NCI-H1092 treated with DMSO at 0.1 percent for 48 hours (cell line): ENCODE measurements at regions not wholly inside any gene's neighbourhood (a gene's known extent, or its start where the extent isn't known, plus 50 kb on each side); places are given as distances from the start of the nearest gene placed in this dataset.

Experiments used
- DNase-seq: peaks from one replicate; lab custom pipeline; 2025; lab: John Stamatoyannopoulos, UW

DNA sequence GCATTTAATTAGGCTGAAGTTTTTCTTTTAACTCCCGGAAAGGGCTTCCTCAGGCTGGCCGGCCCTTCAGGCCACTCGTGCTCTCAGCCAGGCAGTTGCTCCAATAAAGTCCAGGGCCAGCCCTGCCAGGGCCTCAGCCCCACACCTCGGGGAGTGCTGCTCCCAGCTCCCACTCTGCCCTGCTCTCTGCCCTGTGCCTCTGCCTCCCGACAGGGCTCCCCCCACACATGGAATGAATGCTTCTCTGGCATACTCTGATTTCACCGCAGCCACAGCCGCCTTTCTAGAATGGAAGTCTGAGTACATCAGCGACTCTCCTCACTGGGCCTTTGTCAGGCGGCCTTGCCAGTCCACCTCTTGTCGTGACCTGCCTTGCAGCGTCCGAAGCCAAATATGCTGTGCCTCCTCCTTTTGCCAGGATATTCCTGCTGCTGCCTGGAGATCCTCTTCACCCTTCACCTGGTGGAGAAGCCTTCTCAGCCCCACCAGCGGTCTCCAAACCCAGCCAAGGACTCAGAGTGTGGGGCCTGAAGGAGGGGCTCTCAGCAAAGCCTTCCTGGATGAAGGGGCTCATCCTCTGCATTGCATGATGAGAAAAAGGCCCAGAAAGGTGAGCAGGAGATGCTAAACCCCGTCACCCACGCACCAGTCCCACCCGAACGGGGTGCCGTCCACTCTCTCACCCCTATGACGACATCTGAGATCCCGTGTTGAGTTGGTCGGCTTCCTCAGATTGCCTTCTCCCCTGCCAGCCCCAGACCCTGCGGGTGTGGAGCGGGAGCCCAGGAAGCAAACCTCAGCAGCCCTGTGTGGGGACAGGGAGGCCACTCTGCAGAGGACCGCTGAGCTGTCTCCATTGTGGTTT, 472.7 kb upstream of the HS6ST1 start:
- DNase-seq: no peak

GRCh38 chr2:128791985-128792320, 473.3 kb upstream of the HS6ST1 start:
- no peak for DNase-seq

GRCh38 chr2:128792476-128793054, 473.9 kb upstream of the HS6ST1 start:
- DNase-seq: no peak

DNA sequence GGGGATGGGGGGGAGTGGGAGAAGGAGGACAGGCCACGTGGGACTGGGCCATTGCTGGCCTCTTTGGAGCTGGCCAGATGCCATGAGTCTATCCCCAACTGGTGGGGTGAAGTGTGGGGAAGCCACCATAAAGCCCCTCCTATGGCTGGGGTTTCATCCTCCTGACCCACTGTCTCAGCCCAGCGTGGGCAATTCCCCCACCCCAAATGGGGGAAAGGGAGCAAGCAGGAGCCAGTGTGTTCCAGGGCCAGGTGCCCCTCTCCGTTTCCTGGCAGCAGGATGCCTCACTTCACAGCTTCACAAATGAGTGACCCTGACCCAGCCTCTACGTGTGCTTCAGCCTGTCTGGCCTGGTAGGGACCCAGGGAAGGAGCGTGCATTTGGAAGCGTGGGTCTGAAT, 474.7 kb upstream of the HS6ST1 start:
- DNase-seq: peak; percentile 34

DNA sequence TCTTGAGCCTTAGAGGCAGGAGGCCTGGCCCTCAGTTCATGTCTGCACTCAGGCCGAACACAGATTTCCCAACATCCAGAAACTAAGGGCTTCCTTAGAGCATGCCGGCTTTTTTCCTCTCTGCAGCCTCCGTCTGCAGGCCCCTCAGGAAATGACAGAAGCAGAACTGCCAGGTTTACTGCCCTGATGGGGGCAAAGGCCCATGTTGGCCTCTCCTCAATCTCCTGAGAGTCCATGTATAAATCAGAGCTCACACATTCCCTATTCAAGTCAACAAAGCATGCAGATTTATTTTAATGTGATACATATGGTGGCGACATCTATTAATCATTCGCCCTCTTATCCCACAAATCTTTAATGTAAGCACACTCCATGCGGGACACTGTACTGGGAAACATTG, 475.6 kb upstream of the HS6ST1 start:
- no peak for DNase-seq

DNA sequence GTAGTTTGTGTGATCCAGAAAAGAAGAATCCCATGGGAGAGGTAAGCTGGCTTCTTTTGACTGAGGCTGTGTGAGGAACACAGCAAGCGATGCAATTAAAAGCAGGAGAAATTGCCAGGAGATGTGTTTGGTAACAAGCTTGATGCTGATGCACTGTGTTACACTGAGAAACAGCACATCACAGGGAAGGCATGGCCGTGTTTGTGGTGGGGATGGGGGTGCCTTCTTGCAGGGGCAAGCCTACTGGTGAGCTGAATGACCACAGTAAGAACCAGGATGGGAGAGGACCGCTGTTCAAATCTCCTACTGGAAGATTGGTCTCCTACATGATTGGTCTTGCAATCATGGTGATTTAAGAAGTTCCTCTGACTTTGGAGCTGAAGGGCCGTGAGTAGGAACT, 477.7 kb upstream of the HS6ST1 start:
- DNase-seq: no peak

DNA sequence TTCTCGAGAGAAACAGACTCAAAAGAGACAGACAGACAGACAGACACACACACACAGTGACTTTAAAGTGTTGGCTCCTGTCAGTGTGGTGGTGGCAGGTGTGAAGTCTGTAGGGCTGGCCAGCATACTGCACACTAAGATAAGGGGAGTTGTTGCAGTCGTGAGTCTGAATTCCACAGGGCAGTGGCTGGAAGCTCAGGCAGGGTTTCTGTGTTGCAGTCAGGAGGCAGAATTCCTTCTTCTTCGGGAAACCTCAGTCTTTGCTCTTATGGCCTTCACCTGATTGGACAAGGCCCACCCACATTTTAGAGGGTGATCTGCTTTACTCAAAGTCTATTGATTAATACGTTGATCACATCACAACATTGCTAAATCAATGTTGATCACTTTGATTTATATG, 478.4 kb upstream of the HS6ST1 start:
- DNase-seq: no peak

DNA sequence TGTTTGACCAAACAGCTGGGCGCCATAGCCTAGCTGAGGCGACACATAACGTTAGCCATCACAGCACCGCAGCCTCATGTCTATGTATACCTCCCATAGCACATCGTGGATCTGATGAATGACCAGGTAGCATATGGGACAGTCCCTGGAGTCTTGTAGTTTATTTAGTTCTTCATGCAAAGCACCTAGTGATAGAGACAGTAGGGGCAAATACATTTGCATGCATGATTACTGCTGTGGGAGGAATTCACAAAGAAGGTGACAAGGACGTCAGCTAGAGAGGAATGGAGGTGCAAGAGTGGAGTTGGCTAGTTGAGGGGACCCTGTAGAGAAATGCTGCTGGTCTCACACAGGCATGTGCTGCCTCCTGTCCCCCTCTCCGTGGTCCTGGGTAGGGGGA, 478.9 kb upstream of the HS6ST1 start:
- DNase-seq: no peak

DNA sequence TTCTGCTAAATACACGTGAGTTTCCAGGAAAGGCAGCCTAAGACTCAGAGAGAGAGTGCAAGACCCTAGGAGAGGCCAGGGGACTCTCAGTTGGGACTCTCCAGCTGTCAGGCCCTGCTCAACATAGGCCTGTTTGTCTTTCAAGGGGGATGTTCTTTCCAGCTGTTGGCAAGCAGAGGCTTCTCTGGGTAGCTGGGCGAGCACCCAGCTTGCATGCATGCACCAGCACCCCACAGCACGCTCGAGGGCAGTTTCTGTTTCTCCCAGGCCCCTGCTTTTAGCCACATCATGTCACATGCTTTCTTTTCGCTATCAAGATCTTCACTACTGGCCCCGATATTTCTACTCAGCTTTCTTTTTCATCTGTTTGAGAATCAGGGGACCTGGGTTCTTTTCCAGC, 479.3 kb upstream of the HS6ST1 start:
- no peak for DNase-seq

DNA sequence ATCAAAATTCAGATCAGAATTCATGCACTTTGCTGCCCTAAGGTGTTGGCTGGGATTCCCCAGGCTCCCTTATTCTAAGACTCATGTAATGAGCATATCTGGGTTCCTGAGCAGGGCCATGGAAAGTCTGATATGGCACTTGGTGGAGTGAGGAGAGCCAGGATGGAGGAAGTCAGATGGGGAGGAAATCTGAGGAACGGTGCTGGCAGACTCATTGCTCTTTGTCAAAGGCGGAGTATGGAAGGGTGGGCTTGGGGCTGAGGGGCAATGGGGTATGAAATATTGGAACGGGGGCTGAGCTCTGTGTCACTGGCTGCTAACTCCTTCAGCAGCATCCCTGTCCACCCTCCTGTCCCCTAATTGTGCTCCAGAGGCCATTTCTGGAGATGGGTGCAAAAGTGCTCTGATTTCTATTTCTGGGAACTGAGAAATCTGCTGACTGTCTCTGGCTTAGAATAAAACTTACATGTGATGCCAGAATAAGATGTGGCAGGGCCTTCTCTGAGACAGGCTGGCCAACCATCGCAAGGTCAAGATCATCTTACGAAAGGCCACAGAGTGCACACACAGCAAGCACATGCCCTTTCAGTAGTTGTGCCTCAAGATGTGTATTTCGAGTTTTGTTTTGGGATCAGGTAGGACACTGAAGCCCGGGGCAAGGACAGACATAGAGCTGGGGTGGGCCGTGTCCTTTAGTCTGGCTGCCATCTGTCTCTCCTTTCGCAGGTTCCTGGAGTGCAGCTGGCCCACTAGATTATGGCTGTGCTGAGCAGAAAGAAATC, 480.0 kb upstream of the HS6ST1 start:
- DNase-seq: no peak

GRCh38 chr2:128799284-128799552, 480.6 kb upstream of the HS6ST1 start:
- DNase-seq: no peak

GRCh38 chr2:128799730-128800129, 481.1 kb upstream of the HS6ST1 start:
- no peak for DNase-seq

DNA sequence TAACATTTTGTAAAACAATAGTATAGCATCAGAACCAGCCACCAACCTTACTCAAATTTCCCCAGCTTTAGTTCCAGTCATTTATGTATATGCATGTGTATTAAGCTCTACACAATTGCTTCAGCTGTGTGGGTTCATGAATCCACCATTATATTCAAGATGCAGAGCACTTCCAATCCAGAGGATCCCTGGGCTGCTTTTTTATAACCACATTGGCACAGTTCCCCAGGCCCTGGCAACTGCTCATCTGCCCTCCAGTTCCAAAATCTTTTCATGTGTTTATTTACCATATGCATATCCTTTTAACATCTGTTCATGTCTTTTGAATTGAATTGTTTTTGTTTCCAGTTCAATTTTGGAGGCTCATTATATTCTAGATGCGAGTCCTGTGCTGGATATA, 482.9 kb upstream of the HS6ST1 start:
- peak; percentile 55 for DNase-seq

DNA sequence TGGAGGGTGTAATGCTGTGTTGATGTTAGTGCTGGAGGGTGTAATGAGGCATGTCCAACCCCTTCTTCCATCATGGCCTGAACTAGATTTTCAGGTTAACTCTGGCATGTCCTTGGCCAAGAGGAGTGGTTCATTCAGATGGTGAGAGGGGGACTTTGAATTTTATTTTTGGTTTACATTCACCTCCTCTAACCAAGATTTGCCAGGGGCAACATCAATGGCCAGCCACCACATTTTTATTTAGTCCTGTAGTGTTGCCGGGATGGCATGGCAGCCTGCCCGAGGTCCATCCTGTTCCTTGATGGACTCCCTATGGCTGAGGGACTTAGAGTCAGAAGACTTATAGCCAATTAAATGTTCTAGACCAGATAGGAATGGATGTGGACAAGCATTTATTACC, 484.6 kb upstream of the HS6ST1 start:
- DNase-seq: no peak

DNA sequence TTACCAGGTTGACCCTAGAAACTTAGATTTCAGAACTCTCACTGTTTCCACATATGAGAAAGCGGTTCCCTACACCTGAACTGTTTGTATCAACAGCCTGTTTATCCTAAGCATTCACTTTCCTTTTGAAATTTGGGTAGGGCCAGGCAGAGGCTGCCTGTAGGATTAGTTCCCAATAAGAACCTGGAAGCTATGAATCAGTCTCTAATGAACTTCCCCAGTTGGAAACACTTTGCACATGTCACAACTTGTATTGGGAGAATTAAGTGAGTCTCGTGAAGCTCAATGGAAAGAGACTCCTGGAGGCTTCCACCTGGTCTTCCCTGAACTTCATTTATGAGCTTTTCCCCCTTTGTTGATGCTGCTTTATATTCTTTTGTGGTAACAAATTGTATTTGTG, 486.6 kb upstream of the HS6ST1 start:
- DNase-seq: no peak

DNA sequence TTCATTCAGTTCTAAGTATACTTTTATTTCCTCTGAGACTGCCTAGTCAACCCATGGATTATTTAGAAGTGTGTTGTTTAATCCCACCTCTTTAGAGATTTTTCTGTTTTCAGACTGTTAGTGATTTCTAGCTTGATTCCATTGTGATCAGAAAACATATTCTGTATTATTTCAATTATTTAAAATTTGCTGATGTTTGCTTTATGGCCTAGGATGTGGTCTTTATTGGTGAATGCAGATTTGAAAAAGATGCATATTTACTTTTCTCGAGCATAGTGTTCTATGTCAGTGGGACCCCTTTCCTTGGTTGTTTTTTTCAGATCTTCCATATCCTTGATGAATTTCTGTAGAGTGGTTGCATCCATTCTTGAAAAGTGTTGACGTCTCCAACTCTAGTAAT, 487.2 kb upstream of the HS6ST1 start:
- DNase-seq: no peak

DNA sequence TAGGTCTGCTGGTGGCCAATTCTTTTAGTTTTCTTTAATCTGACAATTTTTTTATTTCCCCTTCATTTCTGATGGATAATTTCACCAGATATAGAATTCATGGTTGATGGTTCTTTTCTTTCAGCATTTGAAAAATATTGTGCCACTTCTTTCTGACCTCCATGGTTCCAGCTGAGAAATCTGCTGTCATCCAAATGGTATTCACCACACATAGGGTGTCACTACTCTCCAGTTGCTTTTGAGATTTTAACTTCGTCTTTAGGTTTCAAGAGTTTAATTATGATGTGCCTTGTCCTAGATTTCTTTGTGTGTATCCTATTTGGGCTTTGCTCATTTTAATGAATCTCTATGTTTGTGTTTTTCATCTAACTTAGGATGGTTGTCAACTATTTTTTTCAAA, 488.6 kb upstream of the HS6ST1 start:
- DNase-seq: no peak

DNA sequence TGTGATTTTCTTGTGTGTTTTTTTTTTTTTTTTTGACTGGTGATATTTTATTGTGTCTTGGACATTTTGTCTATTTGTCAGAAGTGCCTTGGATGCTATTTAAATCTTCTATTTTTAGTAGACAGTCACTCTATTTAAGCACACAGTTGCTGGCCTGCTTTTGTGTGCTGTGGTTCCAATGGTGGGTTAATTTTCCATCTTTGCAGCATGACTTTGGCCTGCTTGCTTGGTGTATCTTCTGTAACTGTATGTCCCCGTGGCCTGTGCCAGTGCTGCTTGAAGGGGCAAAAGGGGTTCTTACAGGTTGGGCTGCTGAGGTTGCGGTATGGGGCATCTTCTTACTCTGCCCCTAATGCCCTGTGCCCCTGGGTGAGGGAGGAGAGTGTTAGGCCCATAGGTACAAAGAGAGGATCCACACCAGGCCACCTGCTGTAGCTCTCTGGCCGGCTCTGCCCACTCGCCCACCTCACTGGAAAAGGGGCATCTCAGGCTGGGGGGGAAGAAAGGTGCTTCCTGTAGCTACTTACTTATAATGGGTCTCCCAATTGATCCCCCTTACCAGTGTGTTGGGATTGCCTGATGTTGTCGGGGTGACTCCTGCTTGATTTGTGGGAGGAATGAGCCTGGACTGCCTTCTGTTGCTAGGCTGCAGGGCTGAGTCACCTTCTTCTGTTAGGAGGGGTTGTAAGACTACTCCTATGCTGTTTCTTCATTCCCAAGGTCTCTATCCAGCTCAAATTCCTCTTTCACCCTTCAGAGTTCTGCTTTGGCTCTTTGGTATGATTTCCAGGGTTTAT, 490.0 kb upstream of the HS6ST1 start:
- DNase-seq: no peak

DNA sequence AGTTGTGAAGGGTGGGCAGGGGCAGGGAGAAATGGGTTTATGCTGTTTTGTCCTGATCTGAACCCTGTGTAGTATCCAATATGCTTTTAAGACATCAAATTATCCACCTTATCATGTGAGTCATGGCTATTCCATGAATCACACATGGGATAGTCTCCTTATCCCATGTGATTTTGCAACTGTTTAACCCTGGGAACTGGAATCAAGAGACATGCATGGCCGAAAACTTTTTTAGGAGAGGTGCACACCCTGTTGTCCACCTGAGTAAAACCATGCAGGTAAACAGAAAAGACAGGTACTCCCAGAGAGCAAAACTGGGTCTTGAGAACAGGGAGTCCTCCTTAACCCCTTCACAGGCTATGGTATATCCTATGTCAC, 490.6 kb upstream of the HS6ST1 start:
- no peak for DNase-seq

DNA sequence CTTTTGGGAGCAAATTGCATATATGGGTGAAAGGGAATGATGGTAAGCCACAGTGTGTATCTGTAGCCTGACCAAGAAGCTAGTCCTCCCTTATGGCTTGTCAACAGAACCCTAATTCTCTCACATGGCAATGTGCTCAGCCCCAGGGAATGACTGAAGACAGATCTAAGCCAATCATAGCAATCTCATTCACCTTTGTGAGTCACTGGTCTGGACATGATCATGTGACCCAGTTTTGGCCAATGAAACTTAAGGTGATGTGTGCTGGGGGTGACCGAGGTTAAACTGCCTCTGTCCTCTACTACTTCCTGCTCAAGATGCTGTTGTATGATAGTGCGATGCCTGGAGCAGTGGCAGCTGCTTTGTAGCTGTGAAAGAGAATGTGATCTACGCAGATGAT, 491.2 kb upstream of the HS6ST1 start:
- no peak for DNase-seq

GRCh38 chr2:128812183-128812940, 493.7 kb upstream of the HS6ST1 start:
- DNase-seq: no peak
